ENCODE measurements at regions not wholly inside any gene's neighbourhood (a gene's known extent, or its start where the extent isn't known, plus 50 kb on each side); places are given as distances from the start of the nearest gene placed in this dataset.

DNA sequence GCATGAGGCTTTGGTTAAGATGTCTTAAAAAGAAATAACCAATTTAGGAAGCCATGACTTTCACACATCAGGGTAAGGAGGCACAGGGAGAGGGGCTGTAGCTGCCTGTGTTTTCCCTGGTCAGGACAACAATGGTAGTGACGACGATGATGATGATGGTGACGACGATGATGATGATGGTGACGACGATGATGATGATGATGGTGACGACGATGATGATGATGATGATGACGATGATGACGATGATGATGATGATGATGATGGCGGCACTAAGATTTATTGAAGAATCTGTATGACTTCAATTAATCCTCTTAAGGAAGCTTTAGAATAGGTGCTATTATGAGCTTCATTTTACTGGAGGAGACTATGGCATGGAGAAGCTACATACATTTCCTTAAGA, 284.1 kb upstream of the TNRC6C start:
- no peak for DNase-seq
- Histone ChIP-seq H3K4me1 (ENCODE audit: control insufficient read depth, insufficient read depth, low read length, poor library complexity, severe bottlenecking) (no peaks in the 10 kb centered on the region), H3K9me3 (ENCODE audit: control insufficient read depth, low read length) (no peaks in the 10 kb centered on the region), H3K27me3 (replicated peaks; ENCODE audit: control insufficient read depth, insufficient read depth, low read length, poor library complexity, severe bottlenecking) (no peaks in the 10 kb centered on the region), H3K27ac (ENCODE audit: insufficient read depth, low read length, poor library complexity, severe bottlenecking) (no peak overlapping the region), H3K4me3 (ENCODE audit: insufficient read depth, low read depth, low read length, poor library complexity, severe bottlenecking) (no peak overlapping the region), H3K36me3 (ENCODE audit: control insufficient read depth, insufficient read depth, low read length) (peaks cover 5% of the 10 kb centered on the region)

DNA sequence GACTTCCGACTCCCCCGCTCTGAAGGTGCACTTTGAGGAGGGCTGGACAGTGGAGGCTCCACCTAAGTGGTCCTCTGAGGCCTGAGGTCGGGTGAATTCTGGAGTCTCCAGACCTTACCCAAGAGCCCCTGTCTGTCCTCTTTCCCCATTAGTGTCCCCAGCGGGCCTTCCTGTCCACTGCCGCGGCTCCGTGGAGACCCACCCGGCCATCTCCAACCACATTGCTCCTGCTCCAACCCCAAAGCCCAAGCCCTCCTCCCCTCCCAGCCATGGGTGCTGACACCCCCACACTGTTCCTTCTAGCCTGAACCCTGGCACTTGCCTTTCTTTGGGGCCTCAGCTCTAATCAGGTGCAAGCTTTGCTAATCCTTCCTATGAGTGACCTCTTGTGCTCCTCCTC, 283.1 kb upstream of the TNRC6C start:
- Histone ChIP-seq H3K4me1 (ENCODE audit: control insufficient read depth, insufficient read depth, low read length, poor library complexity, severe bottlenecking) (no peaks in the 10 kb centered on the region), H3K27me3 (replicated peaks; ENCODE audit: control insufficient read depth, insufficient read depth, low read length, poor library complexity, severe bottlenecking) (no peaks in the 10 kb centered on the region), H3K4me3 (ENCODE audit: insufficient read depth, low read depth, low read length, poor library complexity, severe bottlenecking) (no peak overlapping the region), H3K9me3 (ENCODE audit: control insufficient read depth, low read length) (no peaks in the 10 kb centered on the region), H3K27ac (ENCODE audit: insufficient read depth, low read length, poor library complexity, severe bottlenecking) (no peak overlapping the region), H3K36me3 (ENCODE audit: control insufficient read depth, insufficient read depth, low read length) (peaks cover 5% of the 10 kb centered on the region)
- DNase-seq = no peak

DNA sequence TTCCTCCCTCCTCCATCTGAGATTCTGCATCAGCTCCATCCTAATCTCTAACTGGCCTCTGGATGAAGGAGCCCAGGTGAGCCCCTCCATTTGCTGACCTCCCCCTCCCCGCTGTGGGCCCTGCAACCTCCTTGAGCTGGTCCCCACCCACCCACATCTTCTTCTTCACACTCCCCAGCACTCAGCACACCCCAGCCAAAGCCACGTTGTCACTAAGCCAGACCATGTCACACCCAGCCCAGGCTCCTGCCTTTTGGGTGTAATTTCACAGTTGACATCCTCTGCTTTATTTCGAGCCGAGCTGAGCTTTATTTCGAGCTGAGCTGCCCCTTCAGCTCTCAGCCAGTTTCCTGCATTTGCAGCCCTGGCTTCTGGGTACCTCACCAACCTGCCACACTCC, 282.7 kb upstream of the TNRC6C start:
- Histone ChIP-seq H3K36me3 (ENCODE audit: control insufficient read depth, insufficient read depth, low read length) (peaks cover 5% of the 10 kb centered on the region), H3K27me3 (replicated peaks; ENCODE audit: control insufficient read depth, insufficient read depth, low read length, poor library complexity, severe bottlenecking) (no peaks in the 10 kb centered on the region), H3K27ac (ENCODE audit: insufficient read depth, low read length, poor library complexity, severe bottlenecking) (no peak overlapping the region), H3K4me3 (ENCODE audit: insufficient read depth, low read depth, low read length, poor library complexity, severe bottlenecking) (no peak overlapping the region), H3K9me3 (ENCODE audit: control insufficient read depth, low read length) (no peaks in the 10 kb centered on the region), H3K4me1 (ENCODE audit: control insufficient read depth, insufficient read depth, low read length, poor library complexity, severe bottlenecking) (no peaks in the 10 kb centered on the region)
- no peak for DNase-seq

DNA sequence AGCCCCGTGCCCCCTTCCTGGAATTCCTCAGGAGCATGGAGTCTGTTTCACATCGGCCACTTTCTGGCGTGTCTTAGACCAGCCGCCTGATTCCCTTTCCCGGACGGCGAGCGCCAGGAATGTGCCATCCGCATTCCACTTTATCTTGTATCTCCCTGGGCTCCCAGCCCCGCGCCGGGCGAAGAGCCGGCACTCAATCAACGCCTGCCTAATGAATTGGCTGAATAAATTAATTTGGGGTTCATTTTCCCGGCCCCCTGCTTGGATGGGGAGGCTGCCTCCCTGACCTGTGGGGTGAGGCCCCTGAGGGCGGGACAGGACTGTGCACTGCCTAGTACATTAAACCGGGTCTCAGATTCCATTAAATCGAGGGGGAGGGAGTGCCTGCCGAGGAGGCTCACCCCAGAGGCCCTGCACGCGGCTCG, 282.3 kb upstream of the TNRC6C start:
- H3K4me1 ChIP-seq (ENCODE audit: control insufficient read depth, insufficient read depth, low read length, poor library complexity, severe bottlenecking) = no peaks in the 10 kb centered on the region
- H3K4me3 ChIP-seq (ENCODE audit: insufficient read depth, low read depth, low read length, poor library complexity, severe bottlenecking) = no peak overlapping the region
- H3K9me3 ChIP-seq (ENCODE audit: control insufficient read depth, low read length) = no peaks in the 10 kb centered on the region

GRCh38 chr17:77677211-77677610, 281.3 kb upstream of the TNRC6C start:
- Histone ChIP-seq H3K9me3 (ENCODE audit: control insufficient read depth, low read length) (no peaks in the 10 kb centered on the region), H3K4me3 (ENCODE audit: insufficient read depth, low read depth, low read length, poor library complexity, severe bottlenecking) (no peak overlapping the region), H3K36me3 (ENCODE audit: control insufficient read depth, insufficient read depth, low read length) (peaks cover 5% of the 10 kb centered on the region), H3K27me3 (replicated peaks; ENCODE audit: control insufficient read depth, insufficient read depth, low read length, poor library complexity, severe bottlenecking) (no peaks in the 10 kb centered on the region), H3K4me1 (ENCODE audit: control insufficient read depth, insufficient read depth, low read length, poor library complexity, severe bottlenecking) (no peaks in the 10 kb centered on the region), H3K27ac (ENCODE audit: insufficient read depth, low read length, poor library complexity, severe bottlenecking) (no peak overlapping the region)
- no peak for DNase-seq

More for the DNA sequence above, 282.3 kb upstream of the TNRC6C start:
- Histone ChIP-seq H3K27ac (ENCODE audit: insufficient read depth, low read length, poor library complexity, severe bottlenecking) (no peak overlapping the region), H3K36me3 (ENCODE audit: control insufficient read depth, insufficient read depth, low read length) (peaks cover 5% of the 10 kb centered on the region), H3K27me3 (replicated peaks; ENCODE audit: control insufficient read depth, insufficient read depth, low read length, poor library complexity, severe bottlenecking) (no peaks in the 10 kb centered on the region)
- no peak for DNase-seq

DNA sequence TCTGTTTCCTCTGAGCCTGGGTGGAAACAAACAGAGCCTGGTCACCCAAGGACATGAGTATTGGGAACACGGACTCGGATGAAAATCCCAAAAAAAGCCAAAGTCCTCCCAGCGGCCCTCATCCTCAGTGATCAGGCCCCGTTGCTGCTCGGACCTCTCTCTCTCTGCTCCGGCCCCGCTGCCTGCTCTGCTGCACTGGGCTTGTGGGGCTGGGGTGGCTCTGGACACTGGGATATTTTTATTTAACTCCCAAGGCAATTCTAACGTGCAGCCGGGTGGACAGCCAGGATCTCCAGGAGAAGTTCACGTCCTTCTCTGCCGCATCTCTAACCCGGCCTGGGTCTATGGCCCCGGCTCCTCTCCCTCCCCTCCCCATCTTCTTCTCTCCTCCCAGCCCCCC, 280.9 kb upstream of the TNRC6C start:
- Histone ChIP-seq H3K9me3 (ENCODE audit: control insufficient read depth, low read length) (no peaks in the 10 kb centered on the region), H3K27me3 (replicated peaks; ENCODE audit: control insufficient read depth, insufficient read depth, low read length, poor library complexity, severe bottlenecking) (no peaks in the 10 kb centered on the region), H3K36me3 (ENCODE audit: control insufficient read depth, insufficient read depth, low read length) (peaks cover 5% of the 10 kb centered on the region), H3K4me3 (ENCODE audit: insufficient read depth, low read depth, low read length, poor library complexity, severe bottlenecking) (no peak overlapping the region), H3K4me1 (ENCODE audit: control insufficient read depth, insufficient read depth, low read length, poor library complexity, severe bottlenecking) (no peaks in the 10 kb centered on the region), H3K27ac (ENCODE audit: insufficient read depth, low read length, poor library complexity, severe bottlenecking) (no peak overlapping the region)
- DNase-seq = no peak

GRCh38 chr17:77679589-77679988, 278.9 kb upstream of the TNRC6C start:
- H3K27me3 ChIP-seq (replicated peaks; ENCODE audit: control insufficient read depth, insufficient read depth, low read length, poor library complexity, severe bottlenecking) = no peaks in the 10 kb centered on the region
- H3K27ac ChIP-seq (ENCODE audit: insufficient read depth, low read length, poor library complexity, severe bottlenecking) = no peak overlapping the region
- H3K4me1 ChIP-seq (ENCODE audit: control insufficient read depth, insufficient read depth, low read length, poor library complexity, severe bottlenecking) = no peaks in the 10 kb centered on the region
- H3K4me3 ChIP-seq (ENCODE audit: insufficient read depth, low read depth, low read length, poor library complexity, severe bottlenecking) = no peak overlapping the region
- H3K9me3 ChIP-seq (ENCODE audit: control insufficient read depth, low read length) = no peaks in the 10 kb centered on the region
- no peaks in the 10 kb centered on the region for H3K36me3 ChIP-seq (ENCODE audit: control insufficient read depth, insufficient read depth, low read length)
- no peak for DNase-seq

DNA sequence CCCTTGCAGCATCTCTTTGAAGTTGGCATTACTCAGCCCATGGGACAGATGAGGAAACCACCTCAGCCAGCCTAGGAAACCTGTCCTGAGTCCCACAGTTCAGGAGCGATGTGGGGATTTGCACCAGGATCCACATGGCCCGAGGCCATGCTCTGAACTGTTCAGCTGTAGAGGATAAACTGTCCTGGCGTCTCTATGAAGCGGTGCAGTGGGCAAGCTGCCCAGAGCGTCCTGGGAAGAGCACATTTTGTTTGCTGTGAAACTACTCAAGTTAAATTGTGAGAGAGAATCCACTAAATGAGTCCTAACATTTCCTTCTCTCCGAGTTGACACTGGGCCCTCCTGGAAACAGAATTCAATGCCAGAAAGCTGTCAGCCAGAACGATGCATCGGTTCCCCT, 276.6 kb upstream of the TNRC6C start:
- no peak for DNase-seq
- no peaks in the 10 kb centered on the region for H3K9me3 ChIP-seq (ENCODE audit: control insufficient read depth, low read length)
- no peak overlapping the region for H3K27ac ChIP-seq (ENCODE audit: insufficient read depth, low read length, poor library complexity, severe bottlenecking)
- H3K36me3 ChIP-seq (ENCODE audit: control insufficient read depth, insufficient read depth, low read length) = no peaks in the 10 kb centered on the region
- H3K4me3 ChIP-seq (ENCODE audit: insufficient read depth, low read depth, low read length, poor library complexity, severe bottlenecking) = no peak overlapping the region
- H3K4me1 ChIP-seq (ENCODE audit: control insufficient read depth, insufficient read depth, low read length, poor library complexity, severe bottlenecking) = no peaks in the 10 kb centered on the region
- no peaks in the 10 kb centered on the region for H3K27me3 ChIP-seq (replicated peaks; ENCODE audit: control insufficient read depth, insufficient read depth, low read length, poor library complexity, severe bottlenecking)

GRCh38 chr17:77684803-77685798, 273.4 kb upstream of the TNRC6C start:
- H3K4me1 ChIP-seq (ENCODE audit: control insufficient read depth, insufficient read depth, low read length, poor library complexity, severe bottlenecking) = peaks cover under 1% of the 10 kb centered on the region
- H3K27ac ChIP-seq (ENCODE audit: insufficient read depth, low read length, poor library complexity, severe bottlenecking) = no peak overlapping the region
- no peaks in the 10 kb centered on the region for H3K36me3 ChIP-seq (ENCODE audit: control insufficient read depth, insufficient read depth, low read length)
- no peaks in the 10 kb centered on the region for H3K9me3 ChIP-seq (ENCODE audit: control insufficient read depth, low read length)
- DNase-seq = no peak
- no peak overlapping the region for H3K4me3 ChIP-seq (ENCODE audit: insufficient read depth, low read depth, low read length, poor library complexity, severe bottlenecking)
- no peaks in the 10 kb centered on the region for H3K27me3 ChIP-seq (replicated peaks; ENCODE audit: control insufficient read depth, insufficient read depth, low read length, poor library complexity, severe bottlenecking)

DNA sequence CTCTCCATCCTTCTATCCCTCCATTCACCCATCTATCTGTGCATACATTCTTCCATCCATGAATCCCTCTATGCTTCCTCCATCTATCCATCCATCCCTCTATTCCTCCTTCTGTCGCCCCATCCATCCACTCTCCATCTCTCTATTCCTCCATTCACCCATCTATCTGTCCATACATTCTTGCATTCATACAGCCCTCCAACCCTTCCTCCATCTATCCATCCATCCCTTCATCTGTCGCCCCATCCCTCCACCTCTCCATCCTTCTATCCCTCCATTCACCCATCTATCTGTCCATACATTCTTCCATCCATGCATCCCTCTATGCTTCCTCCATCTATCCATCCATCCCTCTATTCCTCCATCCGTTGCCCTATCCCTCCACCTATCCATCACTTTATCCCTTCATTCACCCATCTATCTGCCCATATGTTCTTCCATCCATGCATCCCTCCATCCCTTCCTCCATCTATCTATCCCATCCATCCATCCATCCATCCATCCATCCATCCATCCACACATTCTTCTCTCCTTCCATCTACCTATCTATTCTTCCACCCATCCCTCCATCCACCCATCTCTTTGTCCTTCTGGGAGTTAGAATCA, 272.5 kb upstream of the TNRC6C start:
- Histone ChIP-seq H3K27ac (ENCODE audit: insufficient read depth, low read length, poor library complexity, severe bottlenecking) (no peak overlapping the region), H3K27me3 (replicated peaks; ENCODE audit: control insufficient read depth, insufficient read depth, low read length, poor library complexity, severe bottlenecking) (no peaks in the 10 kb centered on the region), H3K4me3 (ENCODE audit: insufficient read depth, low read depth, low read length, poor library complexity, severe bottlenecking) (no peak overlapping the region), H3K36me3 (ENCODE audit: control insufficient read depth, insufficient read depth, low read length) (no peaks in the 10 kb centered on the region), H3K4me1 (ENCODE audit: control insufficient read depth, insufficient read depth, low read length, poor library complexity, severe bottlenecking) (peaks cover 8% of the 10 kb centered on the region), H3K9me3 (ENCODE audit: control insufficient read depth, low read length) (no peaks in the 10 kb centered on the region)
- no peak for DNase-seq

All from effector memory CD4-positive, alpha-beta T cell (primary cell).